HG03066 (cell line): ENCODE measurements at regions not wholly inside any gene's neighbourhood (a gene's known extent, or its start where the extent isn't known, plus 50 kb on each side); places are given as distances from the start of the nearest gene placed in this dataset.
"Not testable (repeated sequence)": the region's sequence is repeated elsewhere in the genome, so short reads cannot be mapped to it uniquely, and the experiment has no call there.

ENCODE experiments used
- ATAC-seq: cut with Tn5 transposase; IDR thresholded peaks from one replicate; pipeline ENCODE4 v1.9.1; 2021; ENCODE audit warnings: low read depth; ENCODE audit not compliant: unreplicated experiment

- no peak for ATAC-seq
These were observed 274.9 kb downstream of the RRAGC start for GRCh38 chr1:38584448-38585355.

DNA sequence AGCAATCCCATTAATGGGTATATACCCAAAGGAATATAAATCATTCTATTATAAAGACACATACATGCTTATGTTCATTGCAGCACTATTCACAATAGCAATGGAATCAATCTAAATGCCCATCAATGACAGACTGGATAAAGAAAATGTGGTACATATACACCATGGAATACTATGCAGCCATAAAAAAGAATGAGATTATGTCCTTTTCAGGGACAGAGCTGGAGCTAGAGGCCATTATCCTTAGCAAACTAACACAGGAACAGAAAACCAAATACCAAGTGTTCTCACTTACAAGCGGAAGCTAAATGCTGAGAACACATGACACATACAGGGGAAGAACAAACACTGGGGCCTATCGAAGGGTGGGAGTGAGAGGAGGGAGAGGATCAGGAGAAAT, 276.3 kb downstream of the RRAGC start:
- ATAC-seq: not testable (repeated sequence)

DNA sequence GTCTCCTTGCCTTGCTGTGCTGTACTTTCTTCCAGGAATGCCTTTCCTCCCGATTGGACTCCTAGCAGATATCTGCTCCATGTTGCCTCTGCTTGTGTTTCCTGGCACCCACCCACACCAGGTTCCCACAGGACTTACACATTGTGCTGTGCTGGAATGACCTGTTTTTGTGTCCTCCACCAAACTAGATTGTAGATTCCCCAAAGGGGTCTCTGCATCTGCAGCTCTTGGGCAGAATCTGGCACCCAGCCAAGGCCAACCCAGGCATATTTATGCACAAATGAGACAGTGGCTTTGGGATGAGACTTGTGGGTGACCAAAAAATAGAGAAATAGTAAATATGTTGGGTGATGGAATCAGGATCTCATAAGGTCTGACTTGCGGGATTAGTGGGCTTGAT, 278.2 kb downstream of the RRAGC start:
- ATAC-seq: no peak

- no peak for ATAC-seq
These were observed 279.0 kb downstream of the RRAGC start for GRCh38 chr1:38580594-38580993.

- ATAC-seq: no peak
These were observed 280.5 kb downstream of the RRAGC start for GRCh38 chr1:38579056-38579455.

- no peak for ATAC-seq
These were observed 281.2 kb downstream of the RRAGC start for GRCh38 chr1:38578271-38578951.

GRCh38 chr1:38577937-38578270, 281.7 kb downstream of the RRAGC start:
- no peak for ATAC-seq

GRCh38 chr1:38577385-38577784, 282.2 kb downstream of the RRAGC start:
- ATAC-seq: no peak

DNA sequence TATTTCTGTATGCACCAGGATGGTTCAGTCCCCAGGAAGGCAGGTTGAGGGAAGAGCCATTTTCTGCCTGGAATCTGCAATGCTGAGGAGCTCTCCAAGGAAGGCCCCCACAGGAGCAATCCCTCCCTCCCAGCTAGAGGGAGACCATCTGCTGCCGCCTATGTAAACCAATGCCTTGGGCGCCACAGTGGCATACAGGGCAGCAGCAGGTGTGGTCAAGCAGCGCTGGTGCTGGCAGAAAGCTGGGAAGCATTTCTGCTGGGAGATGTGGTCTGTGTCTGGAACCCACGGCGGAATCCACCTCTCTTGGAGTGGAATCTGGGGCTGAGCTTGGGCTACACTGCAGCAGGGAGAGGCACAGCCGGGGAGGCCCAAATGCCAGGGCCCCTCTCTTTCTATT, 283.3 kb downstream of the RRAGC start:
- no peak for ATAC-seq

GRCh38 chr1:38571726-38572125, 287.8 kb downstream of the RRAGC start:
- no peak for ATAC-seq

- no peak for ATAC-seq
These were observed 289.0 kb downstream of the RRAGC start for GRCh38 chr1:38570657-38570975.

DNA sequence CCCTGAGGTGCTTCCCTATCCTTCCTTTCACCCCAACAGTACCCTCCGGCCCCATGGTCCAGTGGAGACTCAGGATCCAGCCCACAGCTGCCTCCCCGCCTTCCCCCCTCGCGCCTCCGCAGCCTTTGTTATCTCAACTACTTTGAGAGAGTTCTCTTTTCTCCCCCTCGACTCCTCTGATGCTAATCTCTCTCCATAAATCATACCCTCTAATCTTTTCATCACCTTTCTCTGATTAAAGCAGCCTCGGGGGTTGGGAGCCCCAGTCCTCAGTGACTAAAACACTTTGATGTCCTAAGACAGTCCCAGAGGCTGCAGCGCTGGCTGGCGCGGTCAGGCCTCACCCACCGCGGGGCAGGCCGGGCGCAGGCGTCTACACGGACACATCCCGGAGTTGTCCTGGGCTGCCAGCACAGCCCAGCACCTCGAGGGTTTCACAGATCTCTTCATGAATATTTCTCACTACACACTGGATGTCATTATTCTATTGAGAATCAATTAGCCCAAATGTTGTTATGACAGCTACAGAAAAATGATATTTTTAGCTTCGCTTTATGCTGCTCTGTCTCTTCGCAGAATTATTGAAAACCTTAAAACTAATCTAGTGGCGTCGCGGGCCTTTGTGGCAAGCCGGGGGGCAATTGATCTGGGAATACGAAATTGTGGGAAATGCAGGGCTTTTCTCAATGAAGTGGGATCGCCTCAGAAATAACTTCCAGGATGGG, 289.5 kb downstream of the RRAGC start:
- no peak for ATAC-seq

DNA sequence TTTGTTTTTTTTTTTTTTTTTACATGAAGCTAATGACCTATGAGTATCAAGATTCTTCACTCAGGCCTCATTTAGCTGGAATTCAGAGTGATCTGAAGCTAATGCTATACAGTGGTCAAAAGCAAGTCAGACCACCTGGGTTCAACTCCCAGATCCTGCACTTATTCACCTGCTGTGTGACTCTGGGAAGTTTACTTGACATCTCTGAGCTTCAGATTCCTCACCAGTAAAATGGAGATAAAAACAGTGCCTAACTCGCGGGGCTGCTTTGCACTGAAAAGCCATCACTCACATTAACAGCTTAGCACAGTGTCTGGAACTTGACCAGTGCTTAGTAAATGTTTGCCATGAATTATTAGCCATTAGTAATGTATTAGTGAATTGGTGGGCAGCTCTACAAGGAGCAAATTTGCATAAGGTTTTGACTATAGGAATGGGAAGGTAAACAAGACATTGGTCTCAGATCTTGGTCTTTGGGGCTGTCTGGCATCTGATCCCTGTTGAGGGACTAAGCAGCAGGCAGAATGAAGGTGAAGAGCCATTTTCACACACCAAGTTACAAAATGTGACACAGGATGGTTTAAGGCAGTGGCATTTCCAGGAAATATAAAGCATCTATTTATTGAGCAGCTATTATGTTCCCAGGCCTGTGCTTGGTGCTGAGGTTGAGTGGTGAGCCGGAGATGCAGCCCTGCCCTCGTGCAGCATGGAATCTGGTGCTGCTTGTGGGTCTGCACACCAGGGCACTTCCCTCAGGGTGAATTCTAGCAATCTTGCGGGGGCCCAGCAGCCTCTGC, 291.3 kb downstream of the RRAGC start:
- no peak for ATAC-seq

DNA sequence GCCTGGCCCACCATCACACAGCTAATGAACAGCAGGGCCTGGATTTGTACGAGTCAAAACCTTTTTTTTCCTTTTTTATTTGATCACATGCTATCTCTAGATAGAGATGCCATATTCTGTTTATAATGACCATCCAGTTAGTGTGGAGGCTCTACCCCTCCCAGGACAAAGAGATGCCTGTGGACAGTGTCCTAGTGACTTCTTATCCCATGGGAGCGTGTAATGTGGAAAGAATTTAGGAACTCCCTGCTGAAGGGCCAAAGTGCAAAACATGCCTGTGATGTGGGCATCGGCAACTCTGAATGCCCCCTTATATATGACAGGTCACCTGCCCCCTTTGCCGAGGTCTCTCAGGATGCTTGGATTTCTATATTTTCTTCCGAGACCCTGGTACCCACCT, 292.2 kb downstream of the RRAGC start:
- no peak for ATAC-seq

DNA sequence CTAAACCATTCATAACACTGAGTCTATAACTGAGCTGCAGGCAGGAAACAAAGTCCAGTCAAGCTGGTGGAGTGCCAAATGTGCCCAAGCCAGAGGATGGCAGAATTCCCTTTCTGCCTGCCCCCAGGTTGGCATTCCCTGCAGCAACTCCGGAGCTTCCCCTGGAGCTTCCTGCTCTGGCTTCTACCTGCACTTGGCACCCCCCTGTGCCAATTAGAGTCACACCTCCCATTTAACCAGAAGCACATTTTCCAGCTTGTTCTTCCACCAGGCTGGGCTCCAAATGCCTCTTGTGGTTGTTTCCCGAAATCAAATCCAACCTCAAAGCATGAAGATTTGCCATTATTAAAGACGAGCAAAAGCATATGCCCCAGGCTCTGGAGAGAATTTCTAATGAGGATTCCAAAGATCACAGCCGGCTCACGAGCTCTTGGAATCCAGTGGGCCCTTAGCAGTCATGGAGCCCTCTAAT, 294.5 kb downstream of the RRAGC start:
- no peak for ATAC-seq

DNA sequence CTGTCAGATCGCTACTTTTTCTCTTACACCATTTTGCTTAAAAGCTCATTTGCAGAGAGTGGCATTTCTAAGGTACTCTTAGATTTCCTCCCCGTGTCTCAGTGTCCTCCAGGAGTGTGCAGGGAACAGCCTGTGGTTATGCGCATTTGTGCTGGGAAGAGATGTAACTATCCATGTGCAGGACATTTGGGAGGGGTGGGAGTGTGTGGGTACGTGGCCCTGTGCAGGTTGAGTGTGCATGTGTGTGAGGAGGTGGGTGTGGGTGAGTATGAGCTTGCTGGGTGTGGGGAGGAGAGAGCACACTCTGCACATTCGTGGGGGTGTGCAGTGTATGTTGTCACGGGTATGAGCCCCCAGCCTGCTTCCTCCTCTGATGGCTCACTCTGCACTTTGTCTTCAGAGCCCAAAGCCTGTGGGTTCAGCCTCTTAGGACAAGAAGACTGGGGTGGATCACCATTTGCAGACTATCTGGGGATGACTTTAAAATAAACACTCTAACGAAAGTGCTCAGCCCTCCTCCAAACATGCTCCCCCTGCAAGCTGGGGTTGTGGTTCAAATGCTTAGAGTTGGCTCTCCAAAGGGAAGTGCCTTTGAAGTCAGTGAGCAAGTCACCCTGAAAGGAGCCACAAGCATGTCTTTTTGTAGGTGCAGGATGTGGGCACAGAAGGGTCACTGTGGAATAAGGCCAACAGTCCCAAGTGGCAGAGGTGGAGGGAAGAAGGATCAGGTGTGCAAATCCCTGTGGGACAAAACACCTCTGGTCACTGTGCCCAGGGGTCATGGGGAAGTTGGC, 295.4 kb downstream of the RRAGC start:
- ATAC-seq: no peak

DNA sequence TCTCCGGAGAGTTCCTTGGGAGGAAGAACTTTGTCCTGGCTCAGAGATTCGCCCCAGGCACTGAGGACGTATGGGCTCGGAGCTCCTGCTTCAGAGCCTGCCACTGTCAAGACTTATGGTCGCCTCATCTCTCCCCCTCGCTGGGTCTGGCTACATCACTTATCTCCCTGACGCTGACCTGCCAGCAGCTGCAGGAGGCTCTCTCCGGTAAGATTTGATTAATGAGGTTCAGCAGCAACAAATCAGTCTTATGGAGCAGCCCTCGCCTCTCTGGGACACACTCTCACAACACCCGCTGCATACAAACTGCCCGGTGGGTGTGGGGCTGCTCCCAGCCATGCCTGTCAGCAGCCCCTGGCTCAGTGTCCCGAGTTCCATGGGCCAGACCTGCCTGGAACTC, 297.8 kb downstream of the RRAGC start:
- ATAC-seq: no peak

- no peak for ATAC-seq
These were observed 298.5 kb downstream of the RRAGC start for GRCh38 chr1:38561110-38561509.

- ATAC-seq: no peak
These were observed 299.1 kb downstream of the RRAGC start for GRCh38 chr1:38560457-38560856.
